GM12875 (cell line): ENCODE measurements at regions not wholly inside any gene's neighbourhood (a gene's known extent, or its start where the extent isn't known, plus 50 kb on each side); places are given as distances from the start of the nearest gene placed in this dataset.
"Not testable (repeated sequence)": the region's sequence is repeated elsewhere in the genome, so short reads cannot be mapped to it uniquely, and the experiment has no call there.

ENCODE experiments used
- H3K4me3 ChIP-seq: one replicate; pipeline ENCODE4 v1.5.1; 2011; ENCODE audit warnings: low read depth, low read length, control low read depth
- CTCF ChIP-seq: IDR thresholded peaks from 2 replicates; pipeline ENCODE4 v1.5.1; 2011; ENCODE audit warnings: low read depth, mild to moderate bottlenecking, control low read depth, inconsistent platforms, low read length, moderate library complexity, borderline replicate concordance; ENCODE audit not compliant: insufficient read depth

DNA sequence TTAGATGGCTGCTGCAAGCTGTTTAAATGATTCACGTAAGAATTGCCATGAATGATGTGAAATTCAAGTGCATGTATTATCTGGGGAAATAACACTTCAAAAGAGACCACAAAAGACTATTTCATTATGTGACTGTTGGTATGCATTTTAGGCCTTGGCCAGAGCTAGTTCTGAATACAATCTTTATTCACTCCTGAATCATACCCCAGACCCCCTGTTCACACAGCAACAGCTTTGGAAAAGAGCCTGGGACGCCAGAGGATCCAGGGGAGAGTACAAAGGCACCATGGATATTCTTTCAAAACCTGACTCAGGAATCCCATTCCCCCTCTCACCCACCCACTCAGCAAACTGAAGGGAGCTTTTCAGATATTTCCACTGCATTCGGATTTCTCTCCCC, 377.1 kb upstream of the DPP6 start:
- H3K4me3 ChIP-seq: no peak overlapping the region
- TF ChIP-seq CTCF: no peak

GRCh38 chr7:153682628-153683027, 369.6 kb upstream of the DPP6 start:
- no peak for TF ChIP-seq CTCF

DNA sequence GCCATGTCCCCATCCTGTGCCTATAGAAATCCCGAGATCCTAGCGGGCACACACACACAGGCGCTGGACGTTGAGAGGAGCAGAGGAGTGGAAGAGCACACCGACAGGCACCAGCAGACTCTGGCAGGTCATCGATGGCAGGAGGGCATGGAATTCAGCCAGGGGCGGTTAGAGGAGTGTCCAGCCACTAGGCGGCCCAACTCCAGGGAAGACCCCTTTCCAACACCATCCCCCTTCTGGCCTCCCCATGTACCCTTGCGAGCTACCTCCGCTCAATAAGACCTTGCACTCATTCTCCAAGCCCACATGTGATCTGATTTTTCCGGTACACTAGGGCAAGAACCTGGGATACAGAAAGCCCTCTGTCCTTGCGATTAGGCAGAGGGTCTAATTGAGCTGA, 356.0 kb upstream of the DPP6 start:
- TF ChIP-seq CTCF: no peak
- no peak overlapping the region for H3K4me3 ChIP-seq

More at GRCh38 chr7:153682628-153683027, 369.6 kb upstream of the DPP6 start:
- H3K4me3 ChIP-seq: no peak overlapping the region

DNA sequence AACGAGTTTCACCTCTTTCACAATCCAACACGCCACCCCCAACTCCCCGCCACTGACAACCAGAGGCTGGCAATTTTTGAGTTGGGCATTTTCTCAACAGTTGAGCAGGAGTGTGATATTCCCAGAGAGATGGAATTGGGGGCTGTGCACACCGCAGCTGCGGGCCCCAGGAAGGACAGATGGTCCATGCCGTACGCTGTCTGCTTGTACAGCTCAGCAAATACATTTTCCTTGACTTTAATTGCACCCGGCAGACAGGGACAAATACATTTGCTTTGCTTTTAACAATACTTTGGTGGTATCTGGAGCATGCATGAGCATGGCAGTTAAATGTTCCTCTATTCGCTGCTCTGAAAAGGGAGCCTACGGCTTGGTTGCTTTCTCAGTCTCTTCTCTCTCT, 354.2 kb upstream of the DPP6 start:
- TF ChIP-seq CTCF: no peak
- no peak overlapping the region for H3K4me3 ChIP-seq

- no peak for TF ChIP-seq CTCF
- H3K4me3 ChIP-seq: no peak overlapping the region
Observed at GRCh38 chr7:153701678-153702077, 350.5 kb upstream of the DPP6 start.

- H3K4me3 ChIP-seq: not testable (repeated sequence)
Observed at GRCh38 chr7:153723892-153724291, 328.3 kb upstream of the DPP6 start.

DNA sequence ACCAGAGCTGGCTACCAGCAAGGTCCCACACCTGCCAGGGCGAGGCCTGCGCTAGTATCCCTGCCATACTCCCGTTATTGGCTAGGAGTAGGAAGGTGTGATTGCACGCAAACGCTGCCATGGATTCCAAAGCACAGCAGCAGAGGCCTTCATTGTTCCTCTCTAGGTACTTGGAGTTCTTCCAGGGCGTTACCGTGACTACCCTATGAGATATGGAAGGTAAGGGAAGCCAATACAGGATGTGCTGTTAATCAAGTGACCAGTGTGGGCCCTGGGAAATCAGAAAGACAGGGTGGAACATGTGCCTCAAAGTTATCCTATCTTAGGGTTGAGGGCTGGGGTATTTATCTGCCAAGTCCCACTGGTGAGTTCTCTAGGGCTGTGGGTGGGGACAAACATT, 320.7 kb upstream of the DPP6 start:
- not testable (repeated sequence) for H3K4me3 ChIP-seq

GRCh38 chr7:153743434-153743833, 308.8 kb upstream of the DPP6 start:
- H3K4me3 ChIP-seq: not testable (repeated sequence)

- not testable (repeated sequence) for H3K4me3 ChIP-seq
Observed at GRCh38 chr7:153747969-153748368, 304.2 kb upstream of the DPP6 start.

GRCh38 chr7:153748885-153749284, 303.3 kb upstream of the DPP6 start:
- not testable (repeated sequence) for H3K4me3 ChIP-seq

DNA sequence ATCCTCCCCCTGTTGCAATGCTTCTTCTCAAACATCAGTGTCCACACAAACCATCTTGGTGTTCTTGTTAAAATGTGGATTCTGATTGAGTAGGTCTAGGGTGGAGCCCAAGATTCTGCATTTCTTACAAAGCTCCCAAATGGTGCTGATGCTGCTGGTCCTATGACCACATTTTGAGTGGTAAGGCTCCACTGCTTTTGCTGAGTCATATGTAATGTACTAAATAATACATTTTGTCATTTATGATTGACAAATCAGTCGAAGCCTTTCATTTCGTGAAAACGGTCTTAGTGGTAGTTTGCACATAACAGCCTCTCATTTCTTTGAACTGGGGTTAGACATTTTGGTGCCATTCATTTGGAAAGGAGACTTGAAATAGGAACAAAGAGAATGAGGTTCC, 286.3 kb upstream of the DPP6 start:
- H3K4me3 ChIP-seq: not testable (repeated sequence)

DNA sequence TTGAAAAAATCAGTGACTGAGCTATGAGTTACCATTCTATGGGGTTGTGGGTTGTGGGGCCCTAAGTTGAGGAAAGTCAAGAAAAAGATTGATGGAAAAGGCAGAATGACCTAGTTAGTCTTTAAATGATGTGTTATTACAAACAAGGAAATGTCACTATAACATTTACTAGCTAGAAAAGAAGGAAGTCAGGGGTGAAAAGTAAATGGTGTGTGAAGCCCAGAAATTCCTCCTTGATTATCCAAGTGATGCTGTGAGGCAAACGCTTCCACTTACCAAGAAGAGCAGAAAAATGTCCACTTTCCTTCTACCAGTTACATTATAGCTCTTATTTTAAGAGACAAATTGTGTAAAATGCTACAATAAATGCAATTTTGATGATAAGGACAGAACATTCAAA, 285.3 kb upstream of the DPP6 start:
- H3K4me3 ChIP-seq: not testable (repeated sequence)
